Right lobe of liver (tissue), 6 donors: ENCODE measurements at regions not wholly inside any gene's neighbourhood (a gene's known extent, or its start where the extent isn't known, plus 50 kb on each side); places are given as distances from the start of the nearest gene placed in this dataset.
A peak's percentile ranks its signal among the peaks of the same experiment; 100 is the strongest.

Experiments used
- ATAC-seq, 4 donors: fragments of 200-7000 bp; cut with Tn5 transposase; one replicate each; pipeline ENCODE4 v1.9.1; 2020; ENCODE audit warnings: mild to moderate bottlenecking in 4 of 4, moderate library complexity in 4 of 4
- DNase-seq, 3 donors: peaks; one replicate each; pipeline ENCODE4 v3.0.0-alpha.2; 2020
- H3K27ac ChIP-seq, 3 donors: fragments of 200-600 bp; one replicate each; pipeline ENCODE4 v1.8.0; 2022
- H3K27me3 ChIP-seq, 2 donors: fragments of 200-600 bp; one replicate each; pipeline ENCODE4 v1.8.0; 2022
- H3K36me3 ChIP-seq, 4 donors: fragments of 200-600 bp; sonication (generic) in 1 of 4; one replicate each; pipeline versions ENCODE4 v1.5.1 to v1.8.0; 2017 to 2022; ENCODE audit warnings: control low read depth in 1 of 4
- H3K4me1 ChIP-seq, 4 donors: fragments of 200-600 bp; sonication (generic) in 1 of 4; one replicate each; pipeline versions ENCODE4 v1.5.1 to v1.8.0; 2017 to 2022; ENCODE audit warnings: control low read depth in 1 of 4
- H3K4me3 ChIP-seq, 3 donors: fragments of 200-600 bp; one replicate each; pipeline ENCODE4 v1.8.0; 2022
- H3K9me3 ChIP-seq, 4 donors: fragments of 200-600 bp; sonication (generic) in 1 of 4; one replicate each; pipeline versions ENCODE4 v1.5.1 to v1.8.0; 2017 to 2022; ENCODE audit warnings: control low read depth in 1 of 4
- CTCF ChIP-seq, 4 donors: fragments of 200-600 bp in 3 of 4; fragments of 450-650 bp in 1 of 4; IDR thresholded peaks; one replicate each; pipeline versions ENCODE4 v1.5.1 to v1.8.0; 2016 to 2022; ENCODE audit warnings: antibody characterized with exemption in 4 of 4, mild to moderate bottlenecking in 2 of 4
- POLR2A ChIP-seq: fragments of 450-650 bp; IDR thresholded peaks from one replicate; pipeline ENCODE4 v1.6.1; 2017; ENCODE audit warnings: antibody characterized with exemption, mild to moderate bottlenecking
- WGBS: methylation state at CpG from one replicate; pipeline ENCODE4 v1.1.6; 2018; ENCODE audit warnings: low coverage, low lambda C conversion rate; ENCODE audit not compliant: insufficient coverage; ENCODE audit errors: missing lambda C conversion rate; 5-methylcytosine and 5-hydroxymethylcytosine counted together
- intact Hi-C, 2 donors: fragments of 100-400 bp; cut with DNase I; formaldehyde crosslinking; loops; one replicate each; pipeline versions ENCODE4 v1.11.2 to v1.14.1; 2022
- donor health status: DM: no; HTN: yes; CAD: no.
- donor health status: DM: no; HTN: no; CAD: no.
- donor health status: DM: no; HTN: no; CAD: no.
- donor health status: DM: no; HTN: yes; CAD: no.
- donor health status: DM: no; HTN: yes; CAD: no.

- DNase-seq = no peak
- WGBS = 85% methylated on average over 3 of the region's 6 CpGs
- intact Hi-C loops = no loop called here
- no peaks in the 10 kb centered on the region for H3K9me3 ChIP-seq
- ATAC-seq = no peak
- no peak overlapping the region for H3K4me3 ChIP-seq
- no peak overlapping the region for H3K27ac ChIP-seq
- no peaks in the 10 kb centered on the region for H3K36me3 ChIP-seq
- peaks cover 0 to 6% (median 0%) of the 10 kb centered on the region in 4 donors for H3K4me1 ChIP-seq
- TF ChIP-seq POLR2A = no peak
- TF ChIP-seq CTCF (IDR thresholded peaks at IDR 0.05) = no peak
- H3K27me3 ChIP-seq = no peaks in the 10 kb centered on the region
These were observed 441.4 kb downstream of the SH3GL2 start for GRCh38 chr9:18020121-18020745.

DNA sequence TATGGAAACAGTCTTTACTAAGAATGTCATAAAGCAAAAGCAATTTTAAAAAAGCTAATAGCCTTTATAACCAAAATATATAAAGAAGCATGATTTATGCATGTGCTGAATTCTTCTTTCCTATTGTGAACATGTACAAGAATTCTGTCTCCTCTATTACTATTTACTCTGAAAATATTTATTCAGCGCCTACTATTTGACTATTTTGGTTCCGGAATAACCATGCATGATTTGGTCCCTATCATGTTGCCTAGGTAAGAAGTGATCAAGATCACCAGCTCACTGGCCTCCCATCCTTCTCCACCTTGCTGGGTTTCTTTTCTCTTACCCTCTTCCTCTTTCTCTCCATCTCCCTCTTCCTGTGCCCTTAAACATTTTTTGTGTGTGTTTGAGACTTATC, 443.8 kb downstream of the SH3GL2 start:
- WGBS = 38% methylated on average over 2 of the region's 2 CpGs
- Histone ChIP-seq H3K4me1 (peaks cover 0 to 6% (median 0%) of the 10 kb centered on the region in 4 donors), H3K4me3 (no peak overlapping the region), H3K27me3 (no peaks in the 10 kb centered on the region), H3K27ac (no peak overlapping the region), H3K9me3 (no peaks in the 10 kb centered on the region), H3K36me3 (no peaks in the 10 kb centered on the region)
- intact Hi-C loops = no loop called here
- ATAC-seq (peak in 2 of 4 donors; percentile 47 to 61), DNase-seq (no peak)
- TF ChIP-seq POLR2A = no peak
- no peak for TF ChIP-seq CTCF (IDR thresholded peaks at IDR 0.05)

DNA sequence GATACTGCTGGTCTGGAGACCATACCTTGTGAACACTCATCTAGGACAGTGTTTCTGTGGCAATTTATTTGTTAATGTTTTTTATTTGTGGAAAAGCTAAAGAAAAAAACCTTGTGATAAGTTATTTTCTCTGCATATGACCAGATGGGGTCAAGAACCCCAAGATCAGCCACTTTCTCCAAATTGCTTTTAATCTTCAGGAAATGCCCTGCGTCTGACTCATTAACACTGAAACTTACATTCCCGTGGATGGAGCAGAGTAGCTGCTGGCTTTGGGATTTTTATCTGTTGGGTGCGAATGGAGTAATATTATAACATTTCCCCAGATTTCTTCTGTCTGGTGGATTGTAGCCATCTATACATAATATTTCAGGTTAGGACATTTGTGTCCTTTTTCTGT, 444.5 kb downstream of the SH3GL2 start:
- 40% methylated on average over 3 of the region's 3 CpGs for WGBS
- Histone ChIP-seq H3K4me3 (no peak overlapping the region), H3K9me3 (no peaks in the 10 kb centered on the region), H3K36me3 (no peaks in the 10 kb centered on the region), H3K27me3 (no peaks in the 10 kb centered on the region), H3K27ac (no peak overlapping the region), H3K4me1 (peaks cover 0 to 5% (median 0%) of the 10 kb centered on the region in 4 donors)
- intact Hi-C loops = no loop called here
- DNase-seq (no peak), ATAC-seq (no peak)
- TF ChIP-seq CTCF (IDR thresholded peaks at IDR 0.05) (no peak), POLR2A (no peak)

GRCh38 chr9:18032636-18033035, 441.3 kb upstream of the ADAMTSL1 start:
- WGBS = 43% methylated on average over 2 of the region's 4 CpGs
- intact Hi-C loops = no loop called here
- Histone ChIP-seq H3K4me1 (no peaks in the 10 kb centered on the region), H3K36me3 (no peaks in the 10 kb centered on the region), H3K27ac (no peak overlapping the region), H3K4me3 (no peak overlapping the region), H3K9me3 (no peaks in the 10 kb centered on the region), H3K27me3 (no peaks in the 10 kb centered on the region)
- no peak for DNase-seq
- ATAC-seq = no peak
- TF ChIP-seq CTCF (IDR thresholded peaks at IDR 0.05) (no peak), POLR2A (no peak)
